ENCODE measurements at regions not wholly inside any gene's neighbourhood (a gene's known extent, or its start where the extent isn't known, plus 50 kb on each side); places are given as distances from the start of the nearest gene placed in this dataset.

- no peak for DNase-seq (ENCODE audit: low spot score)
Observed at GRCh38 chr17:36864827-36865430, 72.3 kb upstream of the LHX1 start.

GRCh38 chr17:36867716-36868341, 69.4 kb upstream of the LHX1 start:
- DNase-seq (ENCODE audit: low spot score), result no peak

GRCh38 chr17:36868777-36869176, 68.5 kb upstream of the LHX1 start:
- DNase-seq (ENCODE audit: low spot score), result no peak

GRCh38 chr17:36869441-36869840, 67.8 kb upstream of the LHX1 start:
- DNase-seq (ENCODE audit: low spot score), result no peak

GRCh38 chr17:36869856-36870719, 67.2 kb upstream of the LHX1 start:
- DNase-seq (ENCODE audit: low spot score), result no peak

GRCh38 chr17:36870720-36870999, 66.6 kb upstream of the LHX1 start:
- DNase-seq (ENCODE audit: low spot score), result no peak

- DNase-seq (ENCODE audit: low spot score), result no peak
Observed at GRCh38 chr17:36875698-36876293, 61.5 kb upstream of the LHX1 start.

- no peak for DNase-seq (ENCODE audit: low spot score)
Observed at GRCh38 chr17:36876966-36877365, 60.3 kb upstream of the LHX1 start.

- DNase-seq (ENCODE audit: low spot score), result no peak
Observed at GRCh38 chr17:36877771-36878170, 59.5 kb upstream of the LHX1 start.

GRCh38 chr17:36878216-36878615, 59.1 kb upstream of the LHX1 start:
- no peak for DNase-seq (ENCODE audit: low spot score)

GRCh38 chr17:36879027-36879426, 58.2 kb upstream of the LHX1 start:
- peak; percentile 10 for DNase-seq (ENCODE audit: low spot score)

- no peak for DNase-seq (ENCODE audit: low spot score)
Observed at GRCh38 chr17:36879624-36880131, 57.6 kb upstream of the LHX1 start.

- no peak for DNase-seq (ENCODE audit: low spot score)
Observed at GRCh38 chr17:36880268-36880905, 56.9 kb upstream of the LHX1 start.

- no peak for DNase-seq (ENCODE audit: low spot score)
Observed at GRCh38 chr17:36881323-36881722, 56.0 kb upstream of the LHX1 start.

GRCh38 chr17:36884495-36885152, 52.7 kb upstream of the LHX1 start:
- no peak for DNase-seq (ENCODE audit: low spot score)

- DNase-seq (ENCODE audit: low spot score), result no peak
Observed at GRCh38 chr17:36885153-36885735, 52.0 kb upstream of the LHX1 start.

GRCh38 chr17:36885771-36886377, 51.4 kb upstream of the LHX1 start:
- DNase-seq (ENCODE audit: low spot score), result no peak

All from putamen (tissue), 1 donor.